ENCODE measurements at regions not wholly inside any gene's neighbourhood (a gene's known extent, or its start where the extent isn't known, plus 50 kb on each side); places are given as distances from the start of the nearest gene placed in this dataset.

- Histone ChIP-seq H3K4me3 (no peak overlapping the region), H3K27ac (no peak overlapping the region)
Observed at GRCh38 chr16:13390986-13391305, 489.5 kb downstream of the SHISA9 start.

- H3K4me3 ChIP-seq = no peak overlapping the region
- no peak overlapping the region for H3K27ac ChIP-seq
Observed at GRCh38 chr16:13391337-13391736, 489.9 kb downstream of the SHISA9 start.

GRCh38 chr16:13392341-13392740 is 490.9 kb downstream of the SHISA9 start:
- no peak overlapping the region for H3K27ac ChIP-seq
- H3K4me3 ChIP-seq = no peak overlapping the region

- no peak overlapping the region for H3K4me3 ChIP-seq
- no peak overlapping the region for H3K27ac ChIP-seq
Observed at GRCh38 chr16:13393816-13394215, 492.4 kb downstream of the SHISA9 start.

- no peak overlapping the region for H3K4me3 ChIP-seq
- H3K27ac ChIP-seq = no peak overlapping the region
Observed at GRCh38 chr16:13394488-13394887, 493.1 kb downstream of the SHISA9 start.

- Histone ChIP-seq H3K27ac (no peak overlapping the region), H3K4me3 (no peak overlapping the region)
Observed at GRCh38 chr16:13397126-13397525, 495.7 kb downstream of the SHISA9 start.

- Histone ChIP-seq H3K4me3 (no peak overlapping the region), H3K27ac (peak overlapping the region in 1 of 21 experiments; percentile 48)
Observed at GRCh38 chr16:13401641-13402040, 500.2 kb downstream of the SHISA9 start.

GRCh38 chr16:13402601-13403000 is 501.2 kb downstream of the SHISA9 start:
- no peak overlapping the region for H3K4me3 ChIP-seq
- no peak overlapping the region for H3K27ac ChIP-seq

GRCh38 chr16:13403326-13403725 is 501.9 kb downstream of the SHISA9 start:
- Histone ChIP-seq H3K4me3 (no peak overlapping the region), H3K27ac (no peak overlapping the region)

- H3K27ac ChIP-seq = no peak overlapping the region
- H3K4me3 ChIP-seq = no peak overlapping the region
Observed at GRCh38 chr16:13414154-13414553, 505.8 kb upstream of the ERCC4 start.

- Histone ChIP-seq H3K4me3 (no peak overlapping the region), H3K27ac (no peak overlapping the region)
Observed at GRCh38 chr16:13419589-13419988, 500.4 kb upstream of the ERCC4 start.

GRCh38 chr16:13421726-13422125 is 498.2 kb upstream of the ERCC4 start:
- Histone ChIP-seq H3K27ac (no peak overlapping the region), H3K4me3 (no peak overlapping the region)

GRCh38 chr16:13425836-13426235 is 494.1 kb upstream of the ERCC4 start:
- H3K4me3 ChIP-seq = no peak overlapping the region
- no peak overlapping the region for H3K27ac ChIP-seq

GRCh38 chr16:13426269-13426668 is 493.7 kb upstream of the ERCC4 start:
- Histone ChIP-seq H3K4me3 (no peak overlapping the region), H3K27ac (no peak overlapping the region)

- no peak overlapping the region for H3K27ac ChIP-seq
Observed at GRCh38 chr16:13426736-13427135, 493.2 kb upstream of the ERCC4 start.

GRCh38 chr16:13427943-13428342 is 492.0 kb upstream of the ERCC4 start:
- no peak overlapping the region for H3K27ac ChIP-seq

More at GRCh38 chr16:13426736-13427135, 493.2 kb upstream of the ERCC4 start:
- no peak overlapping the region for H3K4me3 ChIP-seq

GRCh38 chr16:13429416-13429815 is 490.5 kb upstream of the ERCC4 start:
- H3K4me3 ChIP-seq = no peak overlapping the region
- no peak overlapping the region for H3K27ac ChIP-seq

More at GRCh38 chr16:13427943-13428342, 492.0 kb upstream of the ERCC4 start:
- H3K4me3 ChIP-seq = no peak overlapping the region

GRCh38 chr16:13435415-13435814 is 484.5 kb upstream of the ERCC4 start:
- no peak overlapping the region for H3K27ac ChIP-seq
- no peak overlapping the region for H3K4me3 ChIP-seq

- no peak overlapping the region for H3K27ac ChIP-seq
Observed at GRCh38 chr16:13435873-13436474, 484.0 kb upstream of the ERCC4 start.

GRCh38 chr16:13436641-13437412 is 483.1 kb upstream of the ERCC4 start:
- Histone ChIP-seq H3K27ac (no peak overlapping the region), H3K4me3 (no peak overlapping the region)

More at GRCh38 chr16:13435873-13436474, 484.0 kb upstream of the ERCC4 start:
- H3K4me3 ChIP-seq = no peak overlapping the region

GRCh38 chr16:13437413-13437795 is 482.6 kb upstream of the ERCC4 start:
- Histone ChIP-seq H3K4me3 (no peak overlapping the region), H3K27ac (no peak overlapping the region)

GRCh38 chr16:13438064-13438463 is 481.9 kb upstream of the ERCC4 start:
- no peak overlapping the region for H3K4me3 ChIP-seq
- no peak overlapping the region for H3K27ac ChIP-seq
